Stimulated activated CD4-positive, alpha-beta T cell treated with anti-CD3 and anti-CD28 coated beads, Interleukin-12 subunit alpha, Interleukin-12 subunit beta, amount 100 ng/mL, for 48 hours (primary cell): ENCODE measurements at regions not wholly inside any gene's neighbourhood (a gene's known extent, or its start where the extent isn't known, plus 50 kb on each side); places are given as distances from the start of the nearest gene placed in this dataset.
"Not testable (repeated sequence)": the region's sequence is repeated elsewhere in the genome, so short reads cannot be mapped to it uniquely, and the experiment has no call there.

Experiments used
- DNase-seq, 3 donors: peaks; one replicate each; pipeline ENCODE4 v3.0.0-alpha.2; 2020; ENCODE audit warnings: low read depth in 2 of 3, low spot score in 1 of 3

- no peak for DNase-seq
These were observed 855.6 kb downstream of the SLC16A7 start for GRCh38 chr12:60451457-60451856.

GRCh38 chr12:60465060-60465459 is 869.2 kb downstream of the SLC16A7 start:
- no peak for DNase-seq

- DNase-seq, result no peak
These were observed 872.7 kb downstream of the SLC16A7 start for GRCh38 chr12:60468546-60468945.

GRCh38 chr12:60475825-60476224 is 880.0 kb downstream of the SLC16A7 start:
- DNase-seq, result no peak

- DNase-seq, result no peak
These were observed 891.5 kb downstream of the SLC16A7 start for GRCh38 chr12:60487284-60487683.

- no peak for DNase-seq
These were observed 893.2 kb downstream of the SLC16A7 start for GRCh38 chr12:60489071-60489470.

- DNase-seq, result no peak
These were observed 898.4 kb downstream of the SLC16A7 start for GRCh38 chr12:60494244-60494643.

- no peak for DNase-seq
These were observed 902.8 kb downstream of the SLC16A7 start for GRCh38 chr12:60498656-60499055.

GRCh38 chr12:60501124-60501729 is 905.4 kb downstream of the SLC16A7 start:
- no peak for DNase-seq

GRCh38 chr12:60522684-60523400 is 927.0 kb downstream of the SLC16A7 start:
- DNase-seq, result no peak

GRCh38 chr12:60529261-60529660 is 933.4 kb downstream of the SLC16A7 start:
- DNase-seq, result no peak

- no peak for DNase-seq
These were observed 933.9 kb downstream of the SLC16A7 start for GRCh38 chr12:60529723-60530122.

- DNase-seq, result no peak
These were observed 939.5 kb downstream of the SLC16A7 start for GRCh38 chr12:60535363-60535762.

- no peak for DNase-seq
These were observed 943.8 kb downstream of the SLC16A7 start for GRCh38 chr12:60539592-60539991.

- DNase-seq, result no peak
These were observed 973.1 kb downstream of the SLC16A7 start for GRCh38 chr12:60568914-60569313.

GRCh38 chr12:60577607-60578006 is 981.8 kb downstream of the SLC16A7 start:
- DNase-seq, result no peak

GRCh38 chr12:60587664-60588063 is 991.8 kb downstream of the SLC16A7 start:
- not testable (repeated sequence) for DNase-seq

- DNase-seq, result no peak
These were observed 998.3 kb downstream of the SLC16A7 start for GRCh38 chr12:60594035-60594711.

- DNase-seq, result no peak
These were observed 1006.8 kb downstream of the SLC16A7 start for GRCh38 chr12:60602601-60603000.

- not testable (repeated sequence) for DNase-seq
These were observed 1007.6 kb downstream of the SLC16A7 start for GRCh38 chr12:60603475-60603874.

GRCh38 chr12:60616400-60616799 is 1020.6 kb downstream of the SLC16A7 start:
- DNase-seq, result no peak

- DNase-seq, result no peak
These were observed 1035.0 kb downstream of the SLC16A7 start for GRCh38 chr12:60630796-60631195.
